NCI-H748 treated with DMSO at 0.1 percent for 48 hours (cell line): ENCODE measurements at regions not wholly inside any gene's neighbourhood (a gene's known extent, or its start where the extent isn't known, plus 50 kb on each side); places are given as distances from the start of the nearest gene placed in this dataset.
"Not testable (repeated sequence)": the region's sequence is repeated elsewhere in the genome, so short reads cannot be mapped to it uniquely, and the experiment has no call there.

Experiments
- DNase-seq: peaks from one replicate; lab custom pipeline; 2025; lab: John Stamatoyannopoulos, UW

- DNase-seq = no peak
Measured at GRCh38 chr13:63541336-63541735, 2125.7 kb upstream of the PCDH20 start.

GRCh38 chr13:63540061-63540460, 2124.4 kb upstream of the PCDH20 start:
- no peak for DNase-seq

- DNase-seq = no peak
Measured at GRCh38 chr13:63517371-63517770, 2101.7 kb upstream of the PCDH20 start.

- no peak for DNase-seq
Measured at GRCh38 chr13:63516124-63516523, 2100.5 kb upstream of the PCDH20 start.

GRCh38 chr13:63514886-63515285, 2099.2 kb upstream of the PCDH20 start:
- DNase-seq = no peak

- no peak for DNase-seq
Measured at GRCh38 chr13:63512095-63512494, 2096.4 kb upstream of the PCDH20 start.

- no peak for DNase-seq
Measured at GRCh38 chr13:63501702-63502101, 2086.1 kb upstream of the PCDH20 start.

- DNase-seq = no peak
Measured at GRCh38 chr13:63497601-63498000, 2082.0 kb upstream of the PCDH20 start.

- no peak for DNase-seq
Measured at GRCh38 chr13:63492604-63493003, 2077.0 kb upstream of the PCDH20 start.

- no peak for DNase-seq
Measured at GRCh38 chr13:63490149-63490548, 2074.5 kb upstream of the PCDH20 start.

GRCh38 chr13:63481334-63481733, 2065.7 kb upstream of the PCDH20 start:
- DNase-seq = no peak

- DNase-seq = no peak
Measured at GRCh38 chr13:63472711-63473110, 2057.1 kb upstream of the PCDH20 start.

- no peak for DNase-seq
Measured at GRCh38 chr13:63463782-63464610, 2048.3 kb upstream of the PCDH20 start.

GRCh38 chr13:63460462-63461090, 2044.9 kb upstream of the PCDH20 start:
- no peak for DNase-seq

- DNase-seq = no peak
Measured at GRCh38 chr13:63457186-63457585, 2041.5 kb upstream of the PCDH20 start.

- no peak for DNase-seq
Measured at GRCh38 chr13:63455938-63456337, 2040.3 kb upstream of the PCDH20 start.

- DNase-seq = no peak
Measured at GRCh38 chr13:63449550-63449949, 2033.9 kb upstream of the PCDH20 start.

GRCh38 chr13:63448692-63449091, 2033.0 kb upstream of the PCDH20 start:
- DNase-seq = no peak

- DNase-seq = no peak
Measured at GRCh38 chr13:63446329-63446728, 2030.7 kb upstream of the PCDH20 start.

GRCh38 chr13:63444225-63444624, 2028.6 kb upstream of the PCDH20 start:
- not testable (repeated sequence) for DNase-seq

GRCh38 chr13:63438951-63439350, 2023.3 kb upstream of the PCDH20 start:
- no peak for DNase-seq

- no peak for DNase-seq
Measured at GRCh38 chr13:63436325-63436668, 2020.6 kb upstream of the PCDH20 start.

- DNase-seq = no peak
Measured at GRCh38 chr13:63435667-63436324, 2020.1 kb upstream of the PCDH20 start.
